Right cardiac atrium (tissue), 5 donors: ENCODE measurements at regions not wholly inside any gene's neighbourhood (a gene's known extent, or its start where the extent isn't known, plus 50 kb on each side); places are given as distances from the start of the nearest gene placed in this dataset.
"Not testable (repeated sequence)": the region's sequence is repeated elsewhere in the genome, so short reads cannot be mapped to it uniquely, and the experiment has no call there.

ENCODE experiments used
- ATAC-seq, 2 donors: fragments of 200-7000 bp; cut with Tn5 transposase; one replicate each; pipeline versions ENCODE4 v1.8.0 to v1.9.1; 2020; ENCODE audit warnings: moderate library complexity in 2 of 2, mild to moderate bottlenecking in 1 of 2
- DNase-seq, 3 donors: peaks; one replicate each; pipeline ENCODE4 v3.0.0-alpha.2; 2020
- H3K27ac ChIP-seq: one replicate; pipeline ENCODE4 v1.5.1; 2013; ENCODE audit warnings: mild to moderate bottlenecking, low read length, control low read depth, moderate library complexity
- H3K27me3 ChIP-seq: one replicate; pipeline ENCODE4 v1.6.1; 2013; ENCODE audit not compliant: control insufficient read depth, insufficient read depth
- H3K4me1 ChIP-seq: one replicate; pipeline ENCODE4 v1.6.1; 2013; ENCODE audit warnings: low read length; ENCODE audit not compliant: control insufficient read depth, insufficient read depth
- H3K4me3 ChIP-seq: one replicate; pipeline ENCODE4 v1.5.1; 2013; ENCODE audit warnings: low read length, control low read depth
- H3K9me3 ChIP-seq: one replicate; pipeline ENCODE4 v1.6.1; 2013; ENCODE audit warnings: low read length; ENCODE audit not compliant: control insufficient read depth
- WGBS: extraction: QIAGEN DNeasy Blood & Tissue Kit; methylation state at CpG from one replicate; pipeline ENCODE4 v1.1.7; 2013; 5-methylcytosine and 5-hydroxymethylcytosine counted together
- intact Hi-C, 4 donors: fragments of 100-400 bp; cut with DNase I; formaldehyde crosslinking; loops; one replicate each; pipeline versions ENCODE4 v1.11.0 to v1.14.0; 2022 to 2023
- donor health status: healthy with polysubstance abuse.
- donor health status: DM: no; HTN: yes; CAD: no.
- donor health status: DM: no; HTN: no; CAD: no.
- donor health status: DM: no; HTN: yes; CAD: no; lungs with severe emphysema.
- donor health status: DM: yes; HTN: yes; CAD: no.

DNA sequence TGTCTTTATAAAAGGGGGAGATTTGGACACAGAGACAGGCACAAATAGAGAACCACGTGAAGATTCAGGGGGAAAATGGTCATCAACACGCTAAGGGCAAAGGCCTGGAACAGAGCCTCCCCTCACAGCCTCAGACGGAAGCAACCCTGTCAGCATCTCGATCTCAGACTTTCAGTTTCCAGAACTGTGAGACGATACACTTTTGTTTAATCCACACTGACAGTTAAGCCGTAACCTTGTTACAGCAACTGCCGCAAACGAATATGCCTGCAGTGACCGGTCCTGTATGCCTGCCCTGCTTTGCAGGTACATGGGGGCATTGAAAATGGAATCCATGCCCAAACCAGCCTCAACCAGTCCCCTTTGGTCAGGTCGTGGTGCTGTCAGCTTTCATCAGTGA lies 139.5 kb downstream of the ATPSCKMT start:
- Histone ChIP-seq H3K27ac (no peak overlapping the region), H3K27me3 (no peaks in the 10 kb centered on the region), H3K4me1 (no peaks in the 10 kb centered on the region), H3K9me3 (peaks cover 3% of the 10 kb centered on the region), H3K4me3 (no peak overlapping the region)
- 83% methylated on average over 10 of the region's 10 CpGs for WGBS
- ATAC-seq (no peak), DNase-seq (no peak)
- intact Hi-C loops, result no loop called here

DNA sequence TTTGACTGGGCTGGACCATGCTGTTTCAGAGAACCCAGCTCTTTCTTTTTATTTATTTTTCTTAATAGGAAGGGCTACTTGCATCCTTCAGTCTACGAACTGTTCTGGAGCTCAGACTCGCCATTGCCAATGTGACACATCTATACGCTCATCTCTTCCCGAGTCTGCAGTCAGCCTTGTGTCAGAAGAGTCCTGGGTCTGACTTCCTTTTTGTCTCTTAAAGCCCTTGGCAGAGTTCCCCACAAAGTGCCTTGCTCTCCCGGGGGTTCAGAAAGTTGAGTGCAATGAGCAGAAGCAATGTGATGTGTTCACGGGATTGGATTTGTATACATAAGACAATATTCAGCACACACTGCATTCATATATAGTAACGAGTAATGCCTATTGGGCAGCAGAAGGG lies 140.4 kb downstream of the ATPSCKMT start:
- Histone ChIP-seq H3K27me3 (no peaks in the 10 kb centered on the region), H3K9me3 (peaks cover 3% of the 10 kb centered on the region), H3K27ac (no peak overlapping the region), H3K4me1 (no peaks in the 10 kb centered on the region), H3K4me3 (no peak overlapping the region)
- no peak for ATAC-seq
- no peak for DNase-seq
- intact Hi-C loops, result no loop called here
- WGBS, result 70% methylated on average over 7 of the region's 7 CpGs

DNA sequence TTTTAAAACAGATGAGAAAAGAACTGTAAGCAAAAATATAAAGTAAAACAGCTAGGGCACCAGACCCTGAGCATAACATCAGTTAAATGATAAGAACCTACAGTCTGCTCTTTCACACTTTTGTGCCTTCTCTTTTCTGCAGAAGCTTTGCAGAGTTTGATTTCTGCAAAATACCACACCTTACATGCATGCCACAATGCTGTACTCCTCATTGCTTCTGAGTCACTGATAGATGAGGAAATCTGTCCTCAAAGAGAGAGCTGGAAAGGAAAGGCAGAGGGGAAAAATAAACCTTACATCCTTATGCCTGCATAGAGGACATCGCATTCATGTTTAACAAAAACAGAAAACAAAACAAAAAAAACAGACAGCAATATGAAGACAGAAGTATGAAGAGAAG lies 142.9 kb downstream of the ATPSCKMT start:
- Histone ChIP-seq H3K9me3 (peaks cover 3% of the 10 kb centered on the region), H3K4me1 (no peaks in the 10 kb centered on the region), H3K4me3 (no peak overlapping the region), H3K27ac (no peak overlapping the region), H3K27me3 (no peaks in the 10 kb centered on the region)
- ATAC-seq (no peak), DNase-seq (no peak)
- intact Hi-C loops, result no loop called here
- WGBS, result 86% methylated on average over 1 of the region's 1 CpG

DNA sequence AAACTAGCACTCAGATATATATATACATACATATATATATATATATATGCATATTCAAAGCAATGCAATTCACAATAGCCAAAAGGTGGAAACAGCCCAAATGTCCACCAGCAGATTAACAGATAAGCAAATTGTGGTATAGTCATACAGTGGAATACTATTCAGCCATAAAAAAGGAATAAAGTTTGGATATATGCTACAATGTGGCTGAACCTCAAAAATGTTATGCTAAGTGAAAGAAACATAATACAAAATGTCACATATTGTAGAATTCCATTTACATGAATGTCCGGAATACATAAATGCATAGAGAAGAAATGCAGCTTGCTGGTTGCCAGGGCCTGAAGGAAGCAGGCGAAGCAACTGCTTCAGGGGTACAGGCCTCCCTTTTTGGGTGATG lies 143.4 kb downstream of the ATPSCKMT start:
- Histone ChIP-seq H3K27me3 (no peaks in the 10 kb centered on the region), H3K9me3 (peaks cover 3% of the 10 kb centered on the region), H3K27ac (no peak overlapping the region), H3K4me3 (no peak overlapping the region), H3K4me1 (no peaks in the 10 kb centered on the region)
- ATAC-seq (no peak), DNase-seq (no peak)
- intact Hi-C loops, result no loop called here
- 91% methylated on average over 2 of the region's 2 CpGs for WGBS

DNA sequence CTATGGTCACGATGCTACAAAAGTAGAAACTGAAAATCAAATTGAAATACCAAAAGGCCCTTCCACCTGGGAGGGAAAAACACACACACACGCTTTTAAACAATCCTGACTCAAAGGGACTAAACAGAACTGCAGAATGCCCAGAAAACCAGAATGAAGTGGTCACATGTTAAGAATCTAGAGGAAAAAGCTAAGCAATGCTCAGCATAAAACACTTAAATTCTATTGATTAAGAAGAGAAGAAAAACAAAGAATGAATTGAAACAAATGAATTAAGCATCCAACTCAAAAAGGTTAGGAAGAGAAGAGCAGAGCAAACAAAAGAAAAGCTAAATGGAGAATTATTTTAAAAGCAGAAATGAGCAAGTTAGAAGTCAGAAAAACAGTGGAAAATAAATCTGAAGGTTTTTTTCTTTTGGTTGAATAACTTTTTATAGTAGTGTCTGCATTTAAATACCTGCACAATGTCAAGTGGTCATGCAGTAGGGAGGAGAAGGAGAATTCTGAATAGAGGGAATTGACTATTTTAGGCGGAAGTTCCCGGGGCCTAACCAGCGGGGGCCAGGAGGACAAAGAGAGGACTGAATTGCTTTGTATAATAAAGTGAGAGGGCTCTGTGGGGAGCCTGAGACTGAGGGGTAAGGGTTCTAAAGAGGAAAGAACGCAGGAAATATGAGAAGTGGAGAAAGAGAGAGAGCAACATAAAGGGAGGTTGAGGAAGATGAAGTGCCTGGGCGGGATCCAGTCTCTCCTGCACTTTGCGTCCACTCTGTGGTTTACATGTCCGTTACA lies 146.8 kb downstream of the ATPSCKMT start:
- Histone ChIP-seq H3K4me3 (no peak overlapping the region), H3K27ac (no peak overlapping the region), H3K9me3 (no peaks in the 10 kb centered on the region), H3K27me3 (no peaks in the 10 kb centered on the region), H3K4me1 (no peaks in the 10 kb centered on the region)
- WGBS, result 69% methylated on average over 9 of the region's 9 CpGs
- intact Hi-C loops, result no loop called here
- ATAC-seq (no peak), DNase-seq (no peak)

DNA sequence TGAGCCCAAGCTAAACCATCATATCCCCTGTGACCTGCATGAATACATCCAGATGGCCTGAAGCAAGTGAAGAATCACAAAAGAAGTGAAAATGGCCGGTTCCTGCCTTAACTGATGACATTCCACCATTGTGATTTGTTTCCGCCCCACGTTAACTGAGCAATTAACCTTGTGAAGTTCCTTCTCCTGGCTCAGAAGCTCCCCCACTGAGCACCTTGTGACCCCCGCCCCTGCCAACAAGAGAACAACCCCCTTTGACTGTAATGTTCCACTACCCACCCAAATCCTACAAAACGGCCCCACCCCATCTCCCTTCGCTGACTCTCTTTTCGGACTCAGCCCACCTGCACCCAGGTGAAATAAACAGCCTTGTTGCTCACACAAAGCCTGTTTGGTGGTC lies 147.5 kb downstream of the ATPSCKMT start:
- H3K4me1 ChIP-seq, H3K27me3 ChIP-seq, DNase-seq, H3K4me3 ChIP-seq, intact Hi-C loops, H3K9me3 ChIP-seq, ATAC-seq, H3K27ac ChIP-seq: not testable (repeated sequence)
- 84% methylated on average over 7 of the region's 7 CpGs for whole genome bisulfite sequencing

DNA sequence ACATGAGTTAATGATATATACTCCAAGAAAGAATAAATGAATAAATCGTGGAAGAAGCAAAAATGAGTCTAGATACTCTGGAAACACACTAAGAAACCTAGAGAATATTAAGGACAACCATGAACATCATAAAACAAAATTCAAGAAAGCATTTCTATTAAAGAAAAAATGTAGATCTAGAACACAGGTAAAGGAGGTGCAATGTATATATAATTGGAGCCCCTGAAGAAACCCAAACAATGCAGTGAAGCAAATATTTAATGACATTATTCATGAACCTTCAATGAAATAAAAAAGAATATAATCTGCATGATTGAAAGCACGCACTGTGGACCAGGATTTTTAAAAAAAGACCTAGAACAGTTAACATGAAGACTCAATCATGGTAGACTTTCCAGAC lies 150.1 kb downstream of the ATPSCKMT start:
- H3K9me3 ChIP-seq, result no peaks in the 10 kb centered on the region
- 79% methylated on average over 2 of the region's 2 CpGs for WGBS
- DNase-seq (no peak), ATAC-seq (no peak)
- no peak overlapping the region for H3K4me3 ChIP-seq
- no peaks in the 10 kb centered on the region for H3K4me1 ChIP-seq
- H3K27me3 ChIP-seq, result no peaks in the 10 kb centered on the region
- no peak overlapping the region for H3K27ac ChIP-seq
- intact Hi-C loops, result no loop called here

DNA sequence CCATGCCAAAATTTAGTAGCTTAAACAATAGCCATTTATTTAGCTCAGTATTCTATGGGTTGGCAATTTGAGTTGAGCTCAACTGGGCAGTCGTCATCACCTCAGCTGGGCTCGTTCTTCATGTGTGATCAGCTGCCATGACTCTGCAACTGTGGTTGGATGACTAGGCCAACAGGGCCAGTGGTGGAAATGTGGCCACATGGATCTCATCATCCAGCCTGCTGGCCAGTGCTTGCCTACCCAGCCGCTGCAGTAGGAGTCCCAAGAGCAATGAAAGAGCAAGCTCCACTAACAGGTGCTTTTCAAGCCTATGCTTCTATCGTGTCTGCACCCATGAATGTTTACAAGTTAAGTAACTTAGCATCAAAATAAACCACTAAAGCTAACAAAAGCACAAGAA lies 158.0 kb downstream of the ATPSCKMT start:
- no peaks in the 10 kb centered on the region for H3K4me1 ChIP-seq
- intact Hi-C loops, result no loop called here
- DNase-seq (no peak), ATAC-seq (no peak)
- peaks cover 14% of the 10 kb centered on the region for H3K9me3 ChIP-seq
- H3K4me3 ChIP-seq, result no peak overlapping the region
- WGBS, result 63% methylated on average over 4 of the region's 4 CpGs
- H3K27ac ChIP-seq, result no peak overlapping the region
- H3K27me3 ChIP-seq, result no peaks in the 10 kb centered on the region

DNA sequence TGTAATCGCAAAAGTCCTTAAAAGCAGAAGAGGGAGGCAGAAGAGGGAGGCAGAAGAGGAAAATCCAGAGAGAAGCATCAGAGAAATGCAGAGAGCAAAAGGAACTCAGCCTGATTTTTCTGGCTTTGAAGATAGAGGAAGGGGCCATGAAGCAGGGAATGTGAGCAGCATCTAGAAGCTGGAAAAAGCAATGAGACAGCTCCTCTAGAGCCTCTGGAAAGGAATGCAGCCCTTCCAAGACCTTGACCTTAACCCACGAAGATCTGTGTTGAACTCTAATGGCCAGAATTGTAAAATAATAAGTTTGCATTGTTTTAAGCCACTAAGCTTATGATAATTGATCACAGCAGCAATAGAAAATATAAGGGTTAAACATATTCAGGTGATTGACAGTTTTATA lies 159.6 kb downstream of the ATPSCKMT start:
- Histone ChIP-seq H3K27ac (no peak overlapping the region), H3K9me3 (peaks cover 14% of the 10 kb centered on the region), H3K4me3 (no peak overlapping the region), H3K27me3 (no peaks in the 10 kb centered on the region), H3K4me1 (no peaks in the 10 kb centered on the region)
- intact Hi-C loops, result no loop called here
- 74% methylated on average over 2 of the region's 2 CpGs for WGBS
- ATAC-seq (no peak), DNase-seq (no peak)

DNA sequence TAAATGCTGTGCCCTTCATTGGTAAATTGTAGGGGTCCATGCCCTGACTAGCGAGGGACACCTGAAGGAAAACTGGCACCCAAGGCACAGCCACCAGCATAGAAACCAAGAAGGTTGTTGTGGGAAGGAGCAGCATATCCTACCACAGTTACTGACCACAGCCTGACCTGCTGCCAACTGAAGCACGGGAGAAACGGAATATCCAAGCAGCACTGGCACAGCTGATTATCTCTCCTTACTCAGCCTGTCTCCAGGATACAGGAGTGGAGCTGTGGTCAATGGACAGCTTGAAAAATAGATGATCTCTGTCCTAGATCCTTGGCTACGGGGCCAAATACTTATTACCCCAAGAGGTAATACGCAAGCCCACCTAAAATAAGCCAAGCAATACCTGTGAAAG lies 164.5 kb downstream of the ATPSCKMT start:
- no peaks in the 10 kb centered on the region for H3K4me1 ChIP-seq
- H3K27me3 ChIP-seq, result no peaks in the 10 kb centered on the region
- H3K9me3 ChIP-seq, result peaks cover 10% of the 10 kb centered on the region
- intact Hi-C loops, result no loop called here
- 75% methylated on average over 5 of the region's 5 CpGs for WGBS
- no peak overlapping the region for H3K4me3 ChIP-seq
- no peak for DNase-seq
- no peak for ATAC-seq
- H3K27ac ChIP-seq, result no peak overlapping the region

DNA sequence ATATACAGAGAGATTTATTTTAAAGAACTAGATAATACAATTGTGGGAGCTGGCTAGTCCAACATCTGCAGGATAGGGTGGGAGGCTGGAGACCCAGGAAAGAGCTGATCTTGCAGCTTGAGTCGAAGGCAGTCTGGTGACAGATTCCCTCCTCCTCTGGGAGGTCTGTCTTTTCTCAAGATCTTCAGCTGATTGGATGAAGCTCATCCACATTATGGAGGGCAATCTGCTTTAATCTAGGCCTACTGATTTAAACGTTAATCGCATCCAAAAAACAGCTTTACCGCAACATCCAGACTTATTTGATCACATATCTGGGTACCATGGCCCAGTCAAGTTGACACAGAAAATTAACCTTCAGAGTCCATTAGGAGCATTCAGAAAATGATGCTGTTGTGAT lies 168.1 kb downstream of the ATPSCKMT start:
- Histone ChIP-seq H3K4me1 (no peaks in the 10 kb centered on the region), H3K9me3 (peaks cover 1% of the 10 kb centered on the region), H3K4me3 (no peak overlapping the region), H3K27me3 (no peaks in the 10 kb centered on the region), H3K27ac (no peak overlapping the region)
- ATAC-seq, result no peak
- no peak for DNase-seq
- intact Hi-C loops, result no loop called here
- WGBS, result 78% methylated on average over 4 of the region's 4 CpGs
